Type B pancreatic cell (in vitro differentiated cells): ENCODE measurements at regions not wholly inside any gene's neighbourhood (a gene's known extent, or its start where the extent isn't known, plus 50 kb on each side); places are given as distances from the start of the nearest gene placed in this dataset.
A peak's percentile ranks its signal among the peaks of the same experiment; 100 is the strongest.

Experiments
- DNase-seq: peaks from one replicate; pipeline ENCODE4 v3.0.0; 2021; ENCODE audit warnings: mixed read lengths; ENCODE audit not compliant: unreplicated experiment; ENCODE audit errors: extremely low spot score
- H3K27ac Mint-ChIP-seq: 2 replicates; pipeline ENCODE4 v1.8.0; 2021; ENCODE audit warnings: mild to moderate bottlenecking, mixed read lengths
- H3K27me3 Mint-ChIP-seq: 2 replicates; pipeline ENCODE4 v1.8.0; 2021; ENCODE audit warnings: mixed read lengths
- H3K36me3 Mint-ChIP-seq: 2 replicates; pipeline ENCODE4 v1.8.0; 2021; ENCODE audit warnings: mixed read lengths
- H3K4me1 Mint-ChIP-seq: one replicate; pipeline ENCODE4 v1.8.0; 2021; ENCODE audit warnings: mixed read lengths; ENCODE audit not compliant: unreplicated experiment
- H3K4me3 Mint-ChIP-seq: 2 replicates; pipeline ENCODE4 v1.8.0; 2021; ENCODE audit warnings: mild to moderate bottlenecking, mixed read lengths
- H3K9me3 Mint-ChIP-seq: 2 replicates; pipeline ENCODE4 v1.8.0; 2021; ENCODE audit warnings: mixed read lengths
- TF ChIP-seq, protein P1 (sequence below): fragments of 200-600 bp; sonication (generic); conservative IDR thresholded peaks from 2 replicates; pipeline ENCODE4 v1.5.0; 2021; ENCODE audit warnings: antibody characterized with exemption, mild to moderate bottlenecking

DNA sequence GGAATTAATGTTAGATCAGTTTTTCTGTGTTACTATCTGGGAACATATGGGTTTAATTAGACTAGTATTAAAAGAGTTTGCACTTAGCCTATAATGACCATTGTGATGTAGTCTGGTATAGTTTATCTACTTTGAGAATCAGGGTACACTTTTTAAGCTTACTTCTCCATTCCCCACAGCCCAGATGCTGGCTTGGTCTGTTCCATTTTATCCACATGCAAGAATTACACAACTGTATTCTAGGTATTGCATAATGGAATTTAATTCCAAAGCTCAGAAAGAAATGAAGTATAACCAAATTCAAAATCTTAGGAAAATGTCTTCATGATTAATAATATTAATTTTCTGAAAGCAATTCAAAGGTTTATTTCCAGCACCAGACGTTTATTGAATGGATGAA is 122.2 kb upstream of the PDGFD start:
- H3K36me3 Mint-ChIP-seq, result no peaks in the 10 kb centered on the region
- TF ChIP-seq, protein P1, sequence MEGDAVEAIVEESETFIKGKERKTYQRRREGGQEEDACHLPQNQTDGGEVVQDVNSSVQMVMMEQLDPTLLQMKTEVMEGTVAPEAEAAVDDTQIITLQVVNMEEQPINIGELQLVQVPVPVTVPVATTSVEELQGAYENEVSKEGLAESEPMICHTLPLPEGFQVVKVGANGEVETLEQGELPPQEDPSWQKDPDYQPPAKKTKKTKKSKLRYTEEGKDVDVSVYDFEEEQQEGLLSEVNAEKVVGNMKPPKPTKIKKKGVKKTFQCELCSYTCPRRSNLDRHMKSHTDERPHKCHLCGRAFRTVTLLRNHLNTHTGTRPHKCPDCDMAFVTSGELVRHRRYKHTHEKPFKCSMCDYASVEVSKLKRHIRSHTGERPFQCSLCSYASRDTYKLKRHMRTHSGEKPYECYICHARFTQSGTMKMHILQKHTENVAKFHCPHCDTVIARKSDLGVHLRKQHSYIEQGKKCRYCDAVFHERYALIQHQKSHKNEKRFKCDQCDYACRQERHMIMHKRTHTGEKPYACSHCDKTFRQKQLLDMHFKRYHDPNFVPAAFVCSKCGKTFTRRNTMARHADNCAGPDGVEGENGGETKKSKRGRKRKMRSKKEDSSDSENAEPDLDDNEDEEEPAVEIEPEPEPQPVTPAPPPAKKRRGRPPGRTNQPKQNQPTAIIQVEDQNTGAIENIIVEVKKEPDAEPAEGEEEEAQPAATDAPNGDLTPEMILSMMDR, result no peak
- no peaks in the 10 kb centered on the region for H3K4me1 Mint-ChIP-seq
- DNase-seq, result no peak
- no peaks in the 10 kb centered on the region for H3K9me3 Mint-ChIP-seq
- H3K27ac Mint-ChIP-seq, result no peak overlapping the region
- no peak overlapping the region for H3K4me3 Mint-ChIP-seq
- H3K27me3 Mint-ChIP-seq, result peaks cover 6% of the 10 kb centered on the region

DNA sequence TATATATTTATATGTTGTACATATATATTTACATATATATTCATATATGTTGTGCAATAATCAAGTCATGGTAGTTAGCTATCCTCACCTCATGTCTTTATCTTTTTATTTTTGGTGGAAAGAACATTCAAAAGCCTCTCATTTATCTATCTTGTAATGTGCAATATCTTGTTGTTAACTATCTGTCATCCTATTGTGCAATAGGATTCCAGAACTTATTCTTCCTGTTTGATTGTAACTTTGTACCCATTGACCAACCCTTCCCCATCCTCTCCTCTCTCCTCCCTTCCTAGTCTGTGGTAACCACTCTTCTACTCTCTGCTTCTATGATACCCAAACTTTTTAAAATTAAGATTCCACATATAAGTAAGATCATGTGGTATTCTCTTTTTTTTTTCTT is 115.6 kb upstream of the PDGFD start:
- TF ChIP-seq, protein P1, result no peak
- no peaks in the 10 kb centered on the region for H3K36me3 Mint-ChIP-seq
- no peaks in the 10 kb centered on the region for H3K9me3 Mint-ChIP-seq
- DNase-seq, result no peak
- H3K4me3 Mint-ChIP-seq, result no peak overlapping the region
- H3K27me3 Mint-ChIP-seq, result no peaks in the 10 kb centered on the region
- no peak overlapping the region for H3K27ac Mint-ChIP-seq
- H3K4me1 Mint-ChIP-seq, result no peaks in the 10 kb centered on the region

DNA sequence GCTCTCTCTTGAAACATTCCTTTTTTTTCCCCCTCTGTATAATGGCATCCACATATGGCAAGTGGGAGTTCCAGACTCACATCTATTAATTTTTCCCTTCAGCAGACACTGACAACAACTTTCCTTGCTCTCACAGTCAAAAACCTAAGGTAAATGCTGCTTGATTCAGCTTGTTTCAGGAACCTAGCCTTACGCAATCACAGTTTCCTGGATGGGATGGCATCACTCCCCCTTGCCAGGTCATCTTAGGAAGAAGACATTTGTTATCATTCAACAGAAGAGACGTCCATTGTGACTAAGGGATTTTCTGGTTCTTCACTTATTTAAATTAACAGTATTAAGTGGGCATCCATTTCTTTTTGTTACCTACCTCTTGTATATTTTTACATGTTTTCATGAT is 112.0 kb upstream of the PDGFD start:
- H3K36me3 Mint-ChIP-seq, result no peaks in the 10 kb centered on the region
- TF ChIP-seq, protein P1, result no peak
- H3K4me3 Mint-ChIP-seq, result no peak overlapping the region
- H3K27me3 Mint-ChIP-seq, result no peaks in the 10 kb centered on the region
- H3K9me3 Mint-ChIP-seq, result no peaks in the 10 kb centered on the region
- DNase-seq, result no peak
- H3K27ac Mint-ChIP-seq, result no peak overlapping the region
- no peaks in the 10 kb centered on the region for H3K4me1 Mint-ChIP-seq

DNA sequence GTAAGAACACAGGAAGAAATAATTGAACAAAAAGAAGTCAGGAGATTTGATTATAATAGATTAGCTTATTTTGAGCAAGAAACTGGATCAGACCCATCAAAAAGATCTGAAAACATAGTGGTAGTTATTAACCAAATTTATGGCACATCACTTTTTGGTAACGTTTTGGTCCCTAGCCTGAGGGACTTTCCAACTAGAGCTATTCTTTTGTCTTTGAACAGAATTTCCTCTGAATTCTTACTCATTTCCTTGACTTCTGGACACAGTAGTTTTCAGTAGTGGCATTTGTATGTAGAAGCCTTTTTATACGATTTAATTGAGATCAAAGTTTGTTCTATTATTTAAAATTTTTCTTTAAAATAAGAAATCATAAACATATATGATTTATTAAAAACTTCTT is 96.5 kb upstream of the PDGFD start:
- Mint-ChIP-seq H3K4me1 (peaks cover 7% of the 10 kb centered on the region), H3K27me3 (no peaks in the 10 kb centered on the region), H3K36me3 (no peaks in the 10 kb centered on the region), H3K4me3 (no peak overlapping the region), H3K9me3 (no peaks in the 10 kb centered on the region), H3K27ac (no peak overlapping the region)
- DNase-seq, result no peak
- TF ChIP-seq, protein P1, result no peak

DNA sequence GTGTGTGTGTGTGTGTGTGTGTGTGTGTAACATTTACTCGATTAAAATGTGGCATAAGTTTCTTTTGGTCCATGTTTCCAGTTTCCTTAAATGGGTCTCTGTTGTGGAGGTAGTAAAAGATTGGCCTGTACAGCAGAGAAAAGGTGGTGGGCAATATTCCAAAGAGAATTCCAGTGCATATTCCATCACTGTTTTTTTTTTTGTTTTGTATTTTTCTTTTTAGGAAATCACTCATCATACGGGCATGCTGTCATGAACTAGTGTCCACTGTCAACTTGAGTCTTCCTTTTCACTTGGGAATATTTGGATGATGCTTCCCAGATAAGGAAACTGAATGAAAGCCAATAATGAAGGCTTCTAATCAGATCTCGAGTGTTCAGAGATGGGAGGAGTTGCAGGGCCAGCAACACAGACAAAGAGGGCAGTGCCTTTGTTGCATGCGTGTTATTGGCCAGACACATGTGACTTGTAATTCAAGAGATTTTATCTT is 95.2 kb upstream of the PDGFD start:
- DNase-seq, result no peak
- Mint-ChIP-seq H3K9me3 (no peaks in the 10 kb centered on the region), H3K4me3 (no peak overlapping the region), H3K27me3 (no peaks in the 10 kb centered on the region), H3K4me1 (peaks cover 7% of the 10 kb centered on the region), H3K27ac (no peak overlapping the region), H3K36me3 (no peaks in the 10 kb centered on the region)
- TF ChIP-seq, protein P1, result no peak

DNA sequence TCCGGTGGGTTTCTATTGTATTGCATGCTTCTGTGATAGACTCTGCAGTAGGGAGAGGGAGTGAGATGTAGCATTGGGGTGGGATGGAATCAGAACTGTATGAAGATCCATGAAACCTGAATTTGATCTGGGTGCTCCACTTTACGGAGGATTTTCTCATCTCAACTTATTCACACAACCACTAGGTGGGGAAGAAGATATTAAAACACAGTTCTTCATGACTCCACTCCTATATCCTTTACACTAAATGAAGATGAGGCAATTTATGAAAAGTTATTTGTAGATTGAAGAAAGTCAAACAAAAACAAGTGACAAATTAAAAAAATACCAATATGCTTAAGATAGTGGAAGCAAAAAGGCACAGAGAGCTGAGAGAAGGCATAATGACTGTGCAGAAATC is 92.6 kb upstream of the PDGFD start:
- TF ChIP-seq, protein P1, result peak; percentile 42
- Mint-ChIP-seq H3K4me1 (peaks cover 7% of the 10 kb centered on the region), H3K4me3 (no peak overlapping the region), H3K9me3 (no peaks in the 10 kb centered on the region), H3K27ac (no peak overlapping the region), H3K36me3 (no peaks in the 10 kb centered on the region), H3K27me3 (no peaks in the 10 kb centered on the region)
- DNase-seq, result no peak
